ENCODE measurements at regions not wholly inside any gene's neighbourhood (a gene's known extent, or its start where the extent isn't known, plus 50 kb on each side); places are given as distances from the start of the nearest gene placed in this dataset.

GRCh38 chr10:28072573-28072972, 73.7 kb upstream of the ODAD2 start:
- Histone ChIP-seq H3K4me3 (ENCODE audit: low read depth, low read length) (no peak overlapping the region), H3K36me3 (ENCODE audit: control insufficient read depth, insufficient read depth, low read length) (no peaks in the 10 kb centered on the region), H3K27me3 (ENCODE audit: control insufficient read depth, insufficient read depth, low read length) (no peaks in the 10 kb centered on the region)
- FAIRE-seq (no peak), DNase-seq (ENCODE audit: low read depth) (peak; percentile 42)
- TF ChIP-seq, protein P1, sequence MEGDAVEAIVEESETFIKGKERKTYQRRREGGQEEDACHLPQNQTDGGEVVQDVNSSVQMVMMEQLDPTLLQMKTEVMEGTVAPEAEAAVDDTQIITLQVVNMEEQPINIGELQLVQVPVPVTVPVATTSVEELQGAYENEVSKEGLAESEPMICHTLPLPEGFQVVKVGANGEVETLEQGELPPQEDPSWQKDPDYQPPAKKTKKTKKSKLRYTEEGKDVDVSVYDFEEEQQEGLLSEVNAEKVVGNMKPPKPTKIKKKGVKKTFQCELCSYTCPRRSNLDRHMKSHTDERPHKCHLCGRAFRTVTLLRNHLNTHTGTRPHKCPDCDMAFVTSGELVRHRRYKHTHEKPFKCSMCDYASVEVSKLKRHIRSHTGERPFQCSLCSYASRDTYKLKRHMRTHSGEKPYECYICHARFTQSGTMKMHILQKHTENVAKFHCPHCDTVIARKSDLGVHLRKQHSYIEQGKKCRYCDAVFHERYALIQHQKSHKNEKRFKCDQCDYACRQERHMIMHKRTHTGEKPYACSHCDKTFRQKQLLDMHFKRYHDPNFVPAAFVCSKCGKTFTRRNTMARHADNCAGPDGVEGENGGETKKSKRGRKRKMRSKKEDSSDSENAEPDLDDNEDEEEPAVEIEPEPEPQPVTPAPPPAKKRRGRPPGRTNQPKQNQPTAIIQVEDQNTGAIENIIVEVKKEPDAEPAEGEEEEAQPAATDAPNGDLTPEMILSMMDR (IDR thresholded peaks at IDR 0.05; ENCODE audit: insufficient read depth, low read length, severe bottlenecking), result no peak

- Histone ChIP-seq H3K36me3 (ENCODE audit: control insufficient read depth, insufficient read depth, low read length) (no peaks in the 10 kb centered on the region), H3K27me3 (ENCODE audit: control insufficient read depth, insufficient read depth, low read length) (no peaks in the 10 kb centered on the region), H3K4me3 (ENCODE audit: low read depth, low read length) (no peak overlapping the region)
- DNase-seq (ENCODE audit: low read depth) (no peak), FAIRE-seq (no peak)
- TF ChIP-seq, protein P1 (IDR thresholded peaks at IDR 0.05; ENCODE audit: insufficient read depth, low read length, severe bottlenecking), result no peak
Measured at GRCh38 chr10:28060031-28060607, 61.2 kb upstream of the ODAD2 start.

DNA sequence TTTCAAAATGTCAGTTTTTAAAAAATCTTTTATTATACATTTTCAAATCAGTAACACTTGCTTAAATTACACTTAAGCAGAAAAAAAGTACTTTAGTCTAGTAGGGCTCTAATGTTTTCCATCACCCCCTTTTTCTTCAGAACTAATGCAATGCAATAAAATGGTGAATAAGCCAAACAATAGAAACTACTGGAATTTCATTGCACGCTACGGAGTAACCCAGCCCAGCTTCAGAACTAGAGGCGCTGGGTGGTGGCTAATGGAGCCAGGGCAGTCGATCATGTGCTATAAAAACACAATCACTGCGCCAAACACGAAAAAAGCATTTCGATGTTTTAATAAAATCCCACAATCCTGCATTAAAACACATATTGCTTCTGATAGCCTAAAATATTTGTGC, 59.9 kb upstream of the ODAD2 start:
- no peak for FAIRE-seq
- no peak overlapping the region for H3K4me3 ChIP-seq (ENCODE audit: low read depth, low read length)
- no peaks in the 10 kb centered on the region for H3K36me3 ChIP-seq (ENCODE audit: control insufficient read depth, insufficient read depth, low read length)
- DNase-seq (ENCODE audit: low read depth), result no peak
- no peaks in the 10 kb centered on the region for H3K27me3 ChIP-seq (ENCODE audit: control insufficient read depth, insufficient read depth, low read length)
- TF ChIP-seq, protein P1 (IDR thresholded peaks at IDR 0.05; ENCODE audit: insufficient read depth, low read length, severe bottlenecking), result no peak

GRCh38 chr10:28054228-28054860, 55.5 kb upstream of the ODAD2 start:
- H3K36me3 ChIP-seq (ENCODE audit: control insufficient read depth, insufficient read depth, low read length), result no peaks in the 10 kb centered on the region
- no peak overlapping the region for H3K4me3 ChIP-seq (ENCODE audit: low read depth, low read length)
- TF ChIP-seq, protein P1 (IDR thresholded peaks at IDR 0.05; ENCODE audit: insufficient read depth, low read length, severe bottlenecking), result no peak
- FAIRE-seq (no peak), DNase-seq (ENCODE audit: low read depth) (peak; percentile 72)
- no peaks in the 10 kb centered on the region for H3K27me3 ChIP-seq (ENCODE audit: control insufficient read depth, insufficient read depth, low read length)

GRCh38 chr10:28049286-28049685, 50.4 kb upstream of the ODAD2 start:
- no peak for DNase-seq (ENCODE audit: low read depth)
- no peak for FAIRE-seq
- Histone ChIP-seq H3K36me3 (ENCODE audit: control insufficient read depth, insufficient read depth, low read length) (no peaks in the 10 kb centered on the region), H3K27me3 (ENCODE audit: control insufficient read depth, insufficient read depth, low read length) (no peaks in the 10 kb centered on the region), H3K4me3 (ENCODE audit: low read depth, low read length) (no peak overlapping the region)
- TF ChIP-seq, protein P1 (IDR thresholded peaks at IDR 0.05; ENCODE audit: insufficient read depth, low read length, severe bottlenecking), result no peak

Measured in bronchial epithelial cell (primary cell).